ENCODE measurements at regions not wholly inside any gene's neighbourhood (a gene's known extent, or its start where the extent isn't known, plus 50 kb on each side); places are given as distances from the start of the nearest gene placed in this dataset.

DNA sequence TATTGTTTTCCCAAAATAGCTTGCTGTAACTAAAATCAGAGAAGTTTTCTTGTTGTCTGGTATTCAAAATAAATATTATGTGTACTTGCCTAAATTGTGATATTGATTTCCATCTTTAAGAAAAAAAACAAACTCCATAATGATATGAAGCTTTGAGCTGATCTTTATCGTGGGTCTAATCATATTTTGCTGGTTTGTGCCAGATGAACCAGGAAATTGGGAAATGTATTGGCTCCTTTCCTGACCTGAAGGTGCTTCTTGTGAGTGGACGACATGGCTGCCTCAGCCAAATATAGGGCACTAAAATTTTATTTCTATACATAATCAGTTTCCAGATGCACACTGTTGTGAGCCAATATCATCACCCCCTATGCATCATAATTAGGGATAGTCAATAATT is 113.3 kb downstream of the DIPK2A start:
- no peak for DNase-seq

- DNase-seq, result no peak
Observed at GRCh38 chr3:144085964-144086363, 114.3 kb downstream of the DIPK2A start.

DNA sequence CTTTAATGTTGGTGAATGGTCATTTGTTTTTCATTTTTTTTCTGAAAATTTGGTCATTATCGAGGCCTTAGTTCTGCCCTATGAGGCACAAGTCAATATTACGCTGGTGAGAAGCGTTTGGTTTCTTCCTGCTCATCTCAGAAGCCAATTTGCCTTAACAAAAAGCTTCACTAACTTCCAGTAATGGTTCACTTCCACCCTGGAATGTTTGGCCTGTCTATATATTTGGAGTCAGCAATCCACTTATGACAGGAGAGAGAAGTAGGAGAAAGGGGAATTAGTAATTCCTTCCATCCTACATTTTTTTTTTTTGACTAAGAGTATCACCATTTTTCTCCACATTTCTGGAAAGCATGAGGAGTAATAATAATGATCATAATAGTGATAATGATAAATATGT is 124.4 kb downstream of the DIPK2A start:
- DNase-seq, result no peak

- no peak for DNase-seq
Observed at GRCh38 chr3:144097163-144097562, 125.5 kb downstream of the DIPK2A start.

- no peak for DNase-seq
Observed at GRCh38 chr3:144098691-144099090, 127.1 kb downstream of the DIPK2A start.

DNA sequence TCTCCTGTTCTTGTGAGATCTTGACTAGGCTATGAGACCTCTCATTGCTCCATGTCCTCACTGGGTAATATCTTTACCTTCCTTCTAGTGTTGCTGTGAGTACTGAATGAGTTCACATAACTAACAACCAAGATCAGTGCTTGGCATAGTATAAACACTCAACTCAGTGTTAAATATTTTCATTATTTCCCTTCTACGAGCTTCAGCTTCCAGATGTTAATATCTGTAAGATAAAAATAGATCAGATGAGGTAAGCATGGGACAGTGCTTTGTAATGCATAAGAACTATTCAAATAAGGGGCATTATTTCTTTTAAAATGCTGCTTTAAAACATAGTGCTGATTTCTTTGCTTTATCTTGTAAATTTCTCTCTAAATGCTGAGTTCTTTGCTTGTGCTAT is 130.8 kb downstream of the DIPK2A start:
- DNase-seq, result no peak

DNA sequence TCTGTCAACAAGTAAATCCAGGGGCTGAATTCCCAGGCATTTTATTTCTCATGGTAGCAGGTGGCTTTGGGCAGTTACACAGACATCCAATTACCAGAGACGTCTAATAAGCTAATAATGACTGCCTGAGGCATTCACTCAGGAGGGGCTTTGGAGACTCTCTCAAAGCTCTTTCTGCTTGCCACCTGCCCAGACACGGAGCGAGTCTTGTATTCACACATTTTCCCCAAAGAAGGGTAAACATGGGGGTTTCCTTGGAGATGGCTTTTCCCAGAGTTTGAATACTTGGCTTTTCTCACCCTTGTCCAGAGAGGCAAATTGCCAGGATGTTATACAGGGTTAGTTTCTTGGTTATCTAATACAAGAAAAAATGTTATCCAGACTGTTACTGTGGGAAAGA is 132.6 kb downstream of the DIPK2A start:
- DNase-seq, result no peak

- no peak for DNase-seq
Observed at GRCh38 chr3:144104679-144105078, 133.1 kb downstream of the DIPK2A start.

- DNase-seq, result no peak
Observed at GRCh38 chr3:144105542-144105941, 133.9 kb downstream of the DIPK2A start.

DNA sequence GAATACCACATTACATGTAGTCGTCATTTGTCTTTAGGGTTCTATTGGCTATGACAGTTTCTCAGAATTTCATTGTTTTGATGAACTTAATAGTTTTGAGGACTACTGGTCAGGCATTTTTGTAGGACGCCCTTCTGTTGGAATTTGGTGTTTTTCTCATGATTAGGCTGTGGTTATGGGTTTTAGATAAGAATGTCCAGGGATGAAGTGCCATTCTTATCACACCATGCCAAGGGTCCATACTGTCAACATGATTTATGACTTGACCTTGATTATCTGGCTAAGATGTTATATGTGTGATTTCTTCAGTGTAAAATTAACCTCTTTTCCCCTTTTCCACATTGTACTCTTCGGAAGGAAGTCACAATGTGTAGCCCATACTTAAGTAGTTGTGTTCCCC is 135.3 kb downstream of the DIPK2A start:
- DNase-seq, result no peak

GRCh38 chr3:144107923-144108322 is 136.3 kb downstream of the DIPK2A start:
- DNase-seq, result no peak

DNA sequence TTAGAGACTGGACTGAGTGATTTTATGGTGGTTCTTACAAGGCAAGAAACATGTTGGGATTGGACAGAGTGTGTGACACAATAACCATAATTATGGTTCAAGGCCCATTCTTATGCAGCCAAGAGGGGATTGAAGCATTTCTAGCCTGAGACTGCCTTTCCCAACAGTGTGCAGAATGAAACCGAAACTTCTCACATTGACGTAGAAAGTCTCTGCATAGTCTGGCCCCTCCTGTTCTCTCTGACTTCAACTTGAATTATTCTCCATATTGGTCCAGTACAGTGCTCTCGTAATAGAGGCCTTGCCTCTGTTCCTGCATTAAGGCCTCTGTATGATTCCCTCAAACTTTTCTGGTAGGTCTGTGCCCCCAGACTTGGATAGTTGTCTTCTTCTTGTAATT is 138.3 kb downstream of the DIPK2A start:
- DNase-seq, result no peak

DNA sequence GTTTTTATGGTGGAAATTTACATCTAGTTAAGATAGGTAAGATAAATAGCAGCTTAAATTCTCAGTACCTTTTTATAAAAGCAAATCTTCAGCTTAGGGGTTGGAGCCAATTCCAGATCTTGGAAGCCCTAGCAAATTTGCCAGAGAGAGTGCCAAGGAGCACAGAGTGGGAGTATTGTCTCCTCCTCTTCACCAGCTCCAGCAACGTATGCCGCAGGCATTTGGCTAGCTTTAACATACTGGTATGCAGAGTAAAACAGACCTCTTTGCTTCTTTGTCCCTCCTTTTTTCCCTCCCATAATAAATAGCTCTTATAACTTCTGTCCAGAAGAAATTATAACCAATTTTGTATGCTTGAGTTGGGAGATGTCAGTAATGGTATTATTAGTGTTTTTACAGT is 140.4 kb downstream of the DIPK2A start:
- DNase-seq, result no peak

- no peak for DNase-seq
Observed at GRCh38 chr3:144112437-144112836, 140.8 kb downstream of the DIPK2A start.

GRCh38 chr3:144114767-144115166 is 143.1 kb downstream of the DIPK2A start:
- no peak for DNase-seq

DNA sequence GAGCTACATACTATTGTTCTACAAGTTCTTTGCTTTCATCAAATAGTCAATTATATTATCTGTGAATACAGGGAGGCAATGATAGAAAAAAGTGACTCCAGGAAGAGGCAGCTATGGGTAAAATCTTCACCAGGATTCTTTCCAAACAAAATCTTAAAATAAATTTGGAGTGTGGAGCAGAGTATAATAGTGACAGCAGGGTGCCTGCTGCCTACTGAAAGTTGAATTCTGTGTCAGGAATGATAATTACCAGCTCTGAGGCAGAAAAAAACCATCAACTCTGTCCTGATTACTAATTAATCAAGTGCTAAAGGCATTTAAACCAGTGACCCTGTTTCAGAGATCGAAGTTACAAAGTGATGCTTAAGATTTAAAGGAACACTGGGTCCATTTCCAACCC is 148.0 kb downstream of the DIPK2A start:
- no peak for DNase-seq

- no peak for DNase-seq
Observed at GRCh38 chr3:144121661-144122060, 150.0 kb downstream of the DIPK2A start.

GRCh38 chr3:144127014-144127413 is 155.4 kb downstream of the DIPK2A start:
- DNase-seq, result no peak

GRCh38 chr3:144127700-144128099 is 156.1 kb downstream of the DIPK2A start:
- DNase-seq, result no peak

GRCh38 chr3:144128108-144128892 is 156.7 kb downstream of the DIPK2A start:
- no peak for DNase-seq

DNA sequence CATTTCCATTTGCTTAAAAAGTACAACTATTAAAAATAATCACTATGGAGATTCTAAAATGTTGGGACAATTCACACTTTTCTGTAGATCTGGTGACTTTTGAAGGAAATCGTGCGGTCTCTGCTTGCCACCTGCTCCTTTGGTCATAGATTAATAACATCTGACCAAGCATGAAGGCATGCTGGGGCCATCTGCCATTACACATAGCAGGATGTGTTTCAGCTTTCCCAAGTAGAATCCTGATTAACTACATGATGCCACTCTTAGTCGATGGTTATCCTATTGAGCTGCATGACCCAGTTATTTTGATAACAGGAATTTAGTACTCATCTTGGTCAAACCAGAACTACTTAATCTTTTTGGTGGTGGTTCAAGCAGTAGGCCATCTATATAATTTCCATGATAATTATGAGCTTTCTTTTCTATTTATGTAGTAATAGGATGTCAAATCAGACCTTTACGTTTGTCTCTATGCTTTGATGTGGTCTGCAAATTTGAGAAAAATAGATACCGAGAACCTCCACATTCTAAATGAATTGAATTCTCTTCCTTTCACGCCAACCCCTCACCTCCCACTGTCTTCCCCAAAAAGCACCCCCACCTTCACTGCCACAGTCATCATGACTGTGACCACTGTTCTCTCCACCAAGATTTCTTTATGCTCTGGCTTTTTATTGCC is 158.1 kb downstream of the DIPK2A start:
- DNase-seq, result peak; percentile 9

DNA sequence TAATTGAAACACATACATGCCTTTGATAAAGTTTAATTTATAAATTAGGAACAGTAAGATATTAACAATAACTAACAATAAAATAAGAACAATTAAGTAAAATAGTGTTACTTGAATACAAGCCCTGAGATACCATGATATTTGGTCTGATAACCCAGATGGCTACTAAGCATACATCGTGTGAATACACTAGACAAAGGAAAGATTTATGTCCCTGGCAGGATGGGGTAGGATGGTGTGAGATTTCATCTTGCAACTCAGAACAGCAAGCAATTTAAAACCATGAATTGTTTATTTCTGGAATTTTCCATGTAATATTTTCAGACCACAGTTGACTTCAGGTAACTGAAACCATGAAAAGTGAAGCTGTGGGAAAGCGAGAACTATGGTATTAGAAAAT is 169.5 kb downstream of the DIPK2A start:
- DNase-seq, result no peak

- no peak for DNase-seq
Observed at GRCh38 chr3:144141496-144141895, 169.9 kb downstream of the DIPK2A start.

GRCh38 chr3:144142151-144142840 is 170.7 kb downstream of the DIPK2A start:
- no peak for DNase-seq
